A673 (cell line): ENCODE measurements at regions not wholly inside any gene's neighbourhood (a gene's known extent, or its start where the extent isn't known, plus 50 kb on each side); places are given as distances from the start of the nearest gene placed in this dataset.

Source experiments
- EZH2 ChIP-seq: fragments of 200-600 bp; sonication (generic); IDR thresholded peaks from 2 replicates; pipeline ENCODE4 v1.6.1; 2017; ENCODE audit warnings: borderline replicate concordance, low read depth, mild to moderate bottlenecking, mixed read lengths, antibody characterized with exemption, low read length; ENCODE audit not compliant: poor library complexity, severe bottlenecking
- TF ChIP-seq, protein P1 (sequence below): fragments of 300-800, 200-600 bp; sonication (generic); conservative IDR thresholded peaks from 2 replicates; pipeline ENCODE4 v1.5.1; 2017; ENCODE audit warnings: low read depth, mild to moderate bottlenecking, antibody characterized with exemption, low read length, moderate library complexity, mixed read lengths

DNA sequence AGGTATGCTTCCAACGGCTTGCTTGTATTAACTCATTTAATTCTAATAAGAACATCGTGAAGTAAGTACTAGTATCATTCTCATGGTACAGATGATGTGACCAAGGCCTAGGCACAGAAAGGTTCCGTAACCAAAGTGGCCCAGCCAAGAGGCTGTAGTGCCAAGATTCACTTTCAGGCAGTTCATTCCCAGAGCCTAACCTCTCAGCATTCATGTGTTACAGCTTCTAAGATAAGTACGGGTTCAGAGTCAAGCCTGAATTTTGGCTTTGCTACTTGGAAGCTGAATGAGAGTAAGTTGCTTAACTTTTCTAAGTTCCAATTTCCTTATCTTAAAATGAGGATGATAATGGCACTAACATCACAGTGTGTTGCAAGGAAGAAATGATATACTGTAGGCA, 379.9 kb downstream of the AEBP2 start:
- TF ChIP-seq, protein P1, sequence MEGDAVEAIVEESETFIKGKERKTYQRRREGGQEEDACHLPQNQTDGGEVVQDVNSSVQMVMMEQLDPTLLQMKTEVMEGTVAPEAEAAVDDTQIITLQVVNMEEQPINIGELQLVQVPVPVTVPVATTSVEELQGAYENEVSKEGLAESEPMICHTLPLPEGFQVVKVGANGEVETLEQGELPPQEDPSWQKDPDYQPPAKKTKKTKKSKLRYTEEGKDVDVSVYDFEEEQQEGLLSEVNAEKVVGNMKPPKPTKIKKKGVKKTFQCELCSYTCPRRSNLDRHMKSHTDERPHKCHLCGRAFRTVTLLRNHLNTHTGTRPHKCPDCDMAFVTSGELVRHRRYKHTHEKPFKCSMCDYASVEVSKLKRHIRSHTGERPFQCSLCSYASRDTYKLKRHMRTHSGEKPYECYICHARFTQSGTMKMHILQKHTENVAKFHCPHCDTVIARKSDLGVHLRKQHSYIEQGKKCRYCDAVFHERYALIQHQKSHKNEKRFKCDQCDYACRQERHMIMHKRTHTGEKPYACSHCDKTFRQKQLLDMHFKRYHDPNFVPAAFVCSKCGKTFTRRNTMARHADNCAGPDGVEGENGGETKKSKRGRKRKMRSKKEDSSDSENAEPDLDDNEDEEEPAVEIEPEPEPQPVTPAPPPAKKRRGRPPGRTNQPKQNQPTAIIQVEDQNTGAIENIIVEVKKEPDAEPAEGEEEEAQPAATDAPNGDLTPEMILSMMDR, result no peak
- TF ChIP-seq EZH2, result no peak
